GM23338 (cell line): ENCODE measurements at regions not wholly inside any gene's neighbourhood (a gene's known extent, or its start where the extent isn't known, plus 50 kb on each side); places are given as distances from the start of the nearest gene placed in this dataset.

Experiments used
- ATAC-seq: fragments of 200-7000 bp; cut with Tn5 transposase; 3 replicates; pipeline ENCODE4 v1.9.1; 2020
- DNase-seq: peaks from one replicate; pipeline ENCODE4 v3.0.0-alpha.2; 2015; ENCODE audit warnings: low spot score
- H2AFZ ChIP-seq: fragments of 200-600 bp; sonication (generic); 2 replicates; pipeline ENCODE4 v1.8.0; 2016; ENCODE audit warnings: antibody characterized with exemption, mild to moderate bottlenecking, moderate library complexity
- H3F3A ChIP-seq: fragments of 200-600 bp; sonication (generic); replicated peaks from 2 replicates; pipeline ENCODE4 v1.8.0; 2017; ENCODE audit warnings: antibody characterized with exemption, mixed run types, low read depth
- H3K27ac ChIP-seq: fragments of 200-600 bp; sonication (generic); 2 replicates; pipeline ENCODE4 v1.6.1; 2016; ENCODE audit warnings: low read depth
- H3K27me3 ChIP-seq: fragments of 200-600 bp; sonication (generic); 2 replicates; pipeline ENCODE4 v1.8.0; 2016; ENCODE audit warnings: mild to moderate bottlenecking, mixed run types, moderate library complexity; ENCODE audit not compliant: insufficient read depth
- H3K36me3 ChIP-seq: fragments of 200-600 bp; sonication (generic); 2 replicates; pipeline ENCODE4 v1.8.0; 2016; ENCODE audit warnings: mild to moderate bottlenecking; ENCODE audit not compliant: insufficient read depth
- H3K4me1 ChIP-seq: fragments of 200-600 bp; sonication (generic); 2 replicates; pipeline ENCODE4 v1.8.0; 2016; ENCODE audit warnings: mild to moderate bottlenecking, moderate library complexity; ENCODE audit not compliant: insufficient read depth
- H3K4me2 ChIP-seq: fragments of 200-600 bp; sonication (generic); 2 replicates; pipeline ENCODE4 v1.7.1; 2017; ENCODE audit warnings: mixed run types
- H3K4me3 ChIP-seq: fragments of 200-600 bp; sonication (generic); 2 replicates; pipeline ENCODE4 v1.6.1; 2016; ENCODE audit warnings: mixed run types
- H3K79me2 ChIP-seq: fragments of 200-600 bp; sonication (generic); replicated peaks from 2 replicates; pipeline ENCODE4 v1.8.0; 2017; ENCODE audit warnings: mild to moderate bottlenecking; ENCODE audit not compliant: insufficient read depth
- H3K9me2 ChIP-seq: fragments of 200-600 bp; sonication (generic); 2 replicates; pipeline ENCODE4 v1.8.0; 2017; ENCODE audit not compliant: insufficient read depth
- H4K20me1 ChIP-seq: fragments of 200-600 bp; sonication (generic); replicated peaks from 2 replicates; pipeline ENCODE4 v1.8.0; 2017; ENCODE audit warnings: mild to moderate bottlenecking; ENCODE audit not compliant: insufficient read depth
- H3K27ac Mint-ChIP-seq: 2 replicates; pipeline ENCODE4 v1.8.0; 2020; ENCODE audit warnings: inconsistent platforms, mild to moderate bottlenecking, moderate library complexity, mixed read lengths
- H3K27me3 Mint-ChIP-seq: 3 replicates; pipeline ENCODE4 v1.8.0; 2022; ENCODE audit warnings: low read depth, mild to moderate bottlenecking, moderate library complexity, mixed read lengths, inconsistent platforms; ENCODE audit not compliant: insufficient read depth, poor library complexity
- H3K36me3 Mint-ChIP-seq: 3 replicates; pipeline ENCODE4 v1.8.0; 2021; ENCODE audit warnings: low read depth, mild to moderate bottlenecking, inconsistent platforms, moderate library complexity, mixed read lengths
- H3K4me1 Mint-ChIP-seq: 3 replicates; pipeline ENCODE4 v1.8.0; 2020; ENCODE audit warnings: mild to moderate bottlenecking, inconsistent platforms, mixed read lengths
- H3K4me3 Mint-ChIP-seq: 3 replicates; pipeline ENCODE4 v1.8.0; 2021; ENCODE audit warnings: moderate library complexity, mild to moderate bottlenecking, inconsistent platforms, mixed read lengths
- H3K9me3 Mint-ChIP-seq: 3 replicates; pipeline ENCODE4 v1.8.0; 2020; ENCODE audit warnings: moderate library complexity, mild to moderate bottlenecking, inconsistent platforms, mixed read lengths
- CREB1 ChIP-seq: fragments of 250-450 bp; sonication (Bioruptor Pico); IDR thresholded peaks from 2 replicates; pipeline ENCODE4 v1.5.0; 2020; ENCODE audit warnings: low read depth, mild to moderate bottlenecking, moderate library complexity
- EZH2 ChIP-seq: fragments of 200-600 bp; sonication (generic); IDR thresholded peaks from one replicate; pipeline ENCODE4 v1.8.0; 2017; ENCODE audit warnings: antibody characterized with exemption, mild to moderate bottlenecking, low read depth; ENCODE audit not compliant: unreplicated experiment
- EZH2phosphoT487 ChIP-seq: fragments of 200-600 bp; sonication (generic); IDR thresholded peaks from one replicate; pipeline ENCODE4 v1.8.1; 2018; ENCODE audit warnings: antibody characterized with exemption; ENCODE audit not compliant: unreplicated experiment
- JUNB ChIP-seq: IDR thresholded peaks from one replicate; pipeline ENCODE4 v1.6.1; 2016; ENCODE audit warnings: antibody characterized with exemption; ENCODE audit not compliant: unreplicated experiment
- NANOG ChIP-seq: IDR thresholded peaks from 2 replicates; pipeline ENCODE4 v1.6.1; 2016; ENCODE audit warnings: antibody characterized with exemption, borderline replicate concordance
- POLR2AphosphoS5 ChIP-seq: IDR thresholded peaks from 2 replicates; pipeline ENCODE4 v1.6.1; 2016; ENCODE audit warnings: antibody characterized with exemption, low read depth
- STAT1 ChIP-seq: IDR thresholded peaks from one replicate; pipeline ENCODE4 v1.6.1; 2016; ENCODE audit warnings: antibody characterized with exemption; ENCODE audit not compliant: unreplicated experiment
- ZNF331 ChIP-seq: fragments of 250-450 bp; sonication (Bioruptor Pico); IDR thresholded peaks from 2 replicates; pipeline ENCODE4 v1.5.0; 2020; ENCODE audit warnings: low read depth, mild to moderate bottlenecking, moderate library complexity
- TF ChIP-seq, protein P1 (sequence below): IDR thresholded peaks from one replicate; pipeline ENCODE4 v1.6.1; 2018; ENCODE audit warnings: antibody characterized with exemption; ENCODE audit not compliant: unreplicated experiment
- TF ChIP-seq, protein P2 (sequence below), 2 experiments: fragments of 200-600 bp in 1 of 2; sonication (generic) in 1 of 2; conservative IDR thresholded peaks; 2 replicates each; pipeline versions ENCODE4 v1.5.1 to v1.6.1; 2016 to 2017; ENCODE audit warnings: antibody characterized with exemption in 2 of 2, low read depth in 2 of 2, mild to moderate bottlenecking in 2 of 2, moderate library complexity in 1 of 2
- TF ChIP-seq, protein P3 (sequence below): IDR thresholded peaks from 2 replicates; pipeline ENCODE4 v1.6.1; 2016; ENCODE audit warnings: antibody characterized with exemption
- TF ChIP-seq, protein P4 (sequence below): fragments of 250-450 bp; sonication (Bioruptor Pico); IDR thresholded peaks from 2 replicates; pipeline ENCODE4 v1.5.0; 2020; ENCODE audit warnings: mild to moderate bottlenecking, moderate library complexity

DNA sequence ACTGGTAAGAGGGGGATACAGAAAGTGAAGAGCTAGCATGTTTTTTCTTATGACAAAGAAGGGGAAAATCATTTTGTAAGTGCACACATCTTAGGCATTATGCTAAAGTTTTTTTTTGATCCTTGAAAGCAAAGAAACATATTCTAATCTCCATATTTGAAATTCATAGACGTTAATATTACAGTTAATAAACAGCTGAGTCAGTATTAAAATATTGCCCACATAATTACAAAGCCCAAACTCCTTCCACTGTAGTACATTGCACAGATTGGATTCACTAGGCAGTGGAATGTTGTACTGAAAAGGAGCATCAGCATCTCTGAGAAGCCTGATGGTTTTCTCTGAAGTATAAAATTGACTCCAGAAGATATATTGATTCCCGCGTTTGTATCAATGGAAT, 122.6 kb downstream of the ISOC1 start (continued):
- TF ChIP-seq, protein P1, sequence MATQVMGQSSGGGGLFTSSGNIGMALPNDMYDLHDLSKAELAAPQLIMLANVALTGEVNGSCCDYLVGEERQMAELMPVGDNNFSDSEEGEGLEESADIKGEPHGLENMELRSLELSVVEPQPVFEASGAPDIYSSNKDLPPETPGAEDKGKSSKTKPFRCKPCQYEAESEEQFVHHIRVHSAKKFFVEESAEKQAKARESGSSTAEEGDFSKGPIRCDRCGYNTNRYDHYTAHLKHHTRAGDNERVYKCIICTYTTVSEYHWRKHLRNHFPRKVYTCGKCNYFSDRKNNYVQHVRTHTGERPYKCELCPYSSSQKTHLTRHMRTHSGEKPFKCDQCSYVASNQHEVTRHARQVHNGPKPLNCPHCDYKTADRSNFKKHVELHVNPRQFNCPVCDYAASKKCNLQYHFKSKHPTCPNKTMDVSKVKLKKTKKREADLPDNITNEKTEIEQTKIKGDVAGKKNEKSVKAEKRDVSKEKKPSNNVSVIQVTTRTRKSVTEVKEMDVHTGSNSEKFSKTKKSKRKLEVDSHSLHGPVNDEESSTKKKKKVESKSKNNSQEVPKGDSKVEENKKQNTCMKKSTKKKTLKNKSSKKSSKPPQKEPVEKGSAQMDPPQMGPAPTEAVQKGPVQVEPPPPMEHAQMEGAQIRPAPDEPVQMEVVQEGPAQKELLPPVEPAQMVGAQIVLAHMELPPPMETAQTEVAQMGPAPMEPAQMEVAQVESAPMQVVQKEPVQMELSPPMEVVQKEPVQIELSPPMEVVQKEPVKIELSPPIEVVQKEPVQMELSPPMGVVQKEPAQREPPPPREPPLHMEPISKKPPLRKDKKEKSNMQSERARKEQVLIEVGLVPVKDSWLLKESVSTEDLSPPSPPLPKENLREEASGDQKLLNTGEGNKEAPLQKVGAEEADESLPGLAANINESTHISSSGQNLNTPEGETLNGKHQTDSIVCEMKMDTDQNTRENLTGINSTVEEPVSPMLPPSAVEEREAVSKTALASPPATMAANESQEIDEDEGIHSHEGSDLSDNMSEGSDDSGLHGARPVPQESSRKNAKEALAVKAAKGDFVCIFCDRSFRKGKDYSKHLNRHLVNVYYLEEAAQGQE = no peak
- TF ChIP-seq, protein P2, sequence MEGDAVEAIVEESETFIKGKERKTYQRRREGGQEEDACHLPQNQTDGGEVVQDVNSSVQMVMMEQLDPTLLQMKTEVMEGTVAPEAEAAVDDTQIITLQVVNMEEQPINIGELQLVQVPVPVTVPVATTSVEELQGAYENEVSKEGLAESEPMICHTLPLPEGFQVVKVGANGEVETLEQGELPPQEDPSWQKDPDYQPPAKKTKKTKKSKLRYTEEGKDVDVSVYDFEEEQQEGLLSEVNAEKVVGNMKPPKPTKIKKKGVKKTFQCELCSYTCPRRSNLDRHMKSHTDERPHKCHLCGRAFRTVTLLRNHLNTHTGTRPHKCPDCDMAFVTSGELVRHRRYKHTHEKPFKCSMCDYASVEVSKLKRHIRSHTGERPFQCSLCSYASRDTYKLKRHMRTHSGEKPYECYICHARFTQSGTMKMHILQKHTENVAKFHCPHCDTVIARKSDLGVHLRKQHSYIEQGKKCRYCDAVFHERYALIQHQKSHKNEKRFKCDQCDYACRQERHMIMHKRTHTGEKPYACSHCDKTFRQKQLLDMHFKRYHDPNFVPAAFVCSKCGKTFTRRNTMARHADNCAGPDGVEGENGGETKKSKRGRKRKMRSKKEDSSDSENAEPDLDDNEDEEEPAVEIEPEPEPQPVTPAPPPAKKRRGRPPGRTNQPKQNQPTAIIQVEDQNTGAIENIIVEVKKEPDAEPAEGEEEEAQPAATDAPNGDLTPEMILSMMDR (conservative IDR thresholded peaks at IDR 0.05; ENCODE audit: low read depth in 2 of 2) = no peak
- TF ChIP-seq JUNB = no peak
- TF ChIP-seq CREB1 = no peak
- no peak for TF ChIP-seq ZNF331 (CRISPR knock-in tag)
- TF ChIP-seq STAT1 = no peak
- no peak for TF ChIP-seq POLR2AphosphoS5
- no peak for TF ChIP-seq EZH2phosphoT487
- TF ChIP-seq NANOG = no peak
- no peak for TF ChIP-seq EZH2

DNA sequence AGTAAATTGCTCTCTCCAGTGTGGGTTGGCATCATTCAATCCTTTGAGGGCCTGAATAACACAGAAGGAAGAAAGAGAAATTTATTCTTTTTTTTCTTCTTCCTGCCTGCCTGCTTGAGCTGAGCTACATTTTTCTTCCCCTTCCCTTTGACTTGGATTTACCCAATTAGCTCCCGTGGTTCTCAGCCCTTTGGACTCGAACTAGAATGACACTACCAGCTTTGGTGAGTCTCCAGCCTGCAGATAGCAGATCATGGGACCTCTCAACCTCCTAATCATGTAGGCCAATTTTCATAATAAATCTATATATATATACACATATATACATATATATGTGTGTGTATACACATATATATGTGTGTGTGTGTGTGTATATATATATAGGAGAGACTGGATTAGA, 128.6 kb downstream of the ISOC1 start:
- no peak for DNase-seq
- Mint-ChIP-seq H3K9me3 (no peaks in the 10 kb centered on the region), H3K27ac (no peak overlapping the region), H3K4me1 (no peaks in the 10 kb centered on the region), H3K36me3 (no peaks in the 10 kb centered on the region), H3K4me3 (no peak overlapping the region), H3K27me3 (no peaks in the 10 kb centered on the region)
- no peak overlapping the region for H2AFZ ChIP-seq
- H4K20me1 ChIP-seq = no peaks in the 10 kb centered on the region
- no peaks in the 10 kb centered on the region for H3K79me2 ChIP-seq
- H3K27me3 ChIP-seq = no peaks in the 10 kb centered on the region
- no peaks in the 10 kb centered on the region for H3K36me3 ChIP-seq
- ATAC-seq = no peak
- H3F3A ChIP-seq = no peaks in the 10 kb centered on the region
- H3K27ac ChIP-seq = no peak overlapping the region
- H3K4me2 ChIP-seq = no peak overlapping the region
- no peak overlapping the region for H3K4me3 ChIP-seq
- H3K9me2 ChIP-seq = no peaks in the 10 kb centered on the region
- no peaks in the 10 kb centered on the region for H3K4me1 ChIP-seq
- no peak for TF ChIP-seq CREB1
- TF ChIP-seq, protein P3, sequence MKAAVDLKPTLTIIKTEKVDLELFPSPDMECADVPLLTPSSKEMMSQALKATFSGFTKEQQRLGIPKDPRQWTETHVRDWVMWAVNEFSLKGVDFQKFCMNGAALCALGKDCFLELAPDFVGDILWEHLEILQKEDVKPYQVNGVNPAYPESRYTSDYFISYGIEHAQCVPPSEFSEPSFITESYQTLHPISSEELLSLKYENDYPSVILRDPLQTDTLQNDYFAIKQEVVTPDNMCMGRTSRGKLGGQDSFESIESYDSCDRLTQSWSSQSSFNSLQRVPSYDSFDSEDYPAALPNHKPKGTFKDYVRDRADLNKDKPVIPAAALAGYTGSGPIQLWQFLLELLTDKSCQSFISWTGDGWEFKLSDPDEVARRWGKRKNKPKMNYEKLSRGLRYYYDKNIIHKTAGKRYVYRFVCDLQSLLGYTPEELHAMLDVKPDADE = no peak
- TF ChIP-seq, protein P4, sequence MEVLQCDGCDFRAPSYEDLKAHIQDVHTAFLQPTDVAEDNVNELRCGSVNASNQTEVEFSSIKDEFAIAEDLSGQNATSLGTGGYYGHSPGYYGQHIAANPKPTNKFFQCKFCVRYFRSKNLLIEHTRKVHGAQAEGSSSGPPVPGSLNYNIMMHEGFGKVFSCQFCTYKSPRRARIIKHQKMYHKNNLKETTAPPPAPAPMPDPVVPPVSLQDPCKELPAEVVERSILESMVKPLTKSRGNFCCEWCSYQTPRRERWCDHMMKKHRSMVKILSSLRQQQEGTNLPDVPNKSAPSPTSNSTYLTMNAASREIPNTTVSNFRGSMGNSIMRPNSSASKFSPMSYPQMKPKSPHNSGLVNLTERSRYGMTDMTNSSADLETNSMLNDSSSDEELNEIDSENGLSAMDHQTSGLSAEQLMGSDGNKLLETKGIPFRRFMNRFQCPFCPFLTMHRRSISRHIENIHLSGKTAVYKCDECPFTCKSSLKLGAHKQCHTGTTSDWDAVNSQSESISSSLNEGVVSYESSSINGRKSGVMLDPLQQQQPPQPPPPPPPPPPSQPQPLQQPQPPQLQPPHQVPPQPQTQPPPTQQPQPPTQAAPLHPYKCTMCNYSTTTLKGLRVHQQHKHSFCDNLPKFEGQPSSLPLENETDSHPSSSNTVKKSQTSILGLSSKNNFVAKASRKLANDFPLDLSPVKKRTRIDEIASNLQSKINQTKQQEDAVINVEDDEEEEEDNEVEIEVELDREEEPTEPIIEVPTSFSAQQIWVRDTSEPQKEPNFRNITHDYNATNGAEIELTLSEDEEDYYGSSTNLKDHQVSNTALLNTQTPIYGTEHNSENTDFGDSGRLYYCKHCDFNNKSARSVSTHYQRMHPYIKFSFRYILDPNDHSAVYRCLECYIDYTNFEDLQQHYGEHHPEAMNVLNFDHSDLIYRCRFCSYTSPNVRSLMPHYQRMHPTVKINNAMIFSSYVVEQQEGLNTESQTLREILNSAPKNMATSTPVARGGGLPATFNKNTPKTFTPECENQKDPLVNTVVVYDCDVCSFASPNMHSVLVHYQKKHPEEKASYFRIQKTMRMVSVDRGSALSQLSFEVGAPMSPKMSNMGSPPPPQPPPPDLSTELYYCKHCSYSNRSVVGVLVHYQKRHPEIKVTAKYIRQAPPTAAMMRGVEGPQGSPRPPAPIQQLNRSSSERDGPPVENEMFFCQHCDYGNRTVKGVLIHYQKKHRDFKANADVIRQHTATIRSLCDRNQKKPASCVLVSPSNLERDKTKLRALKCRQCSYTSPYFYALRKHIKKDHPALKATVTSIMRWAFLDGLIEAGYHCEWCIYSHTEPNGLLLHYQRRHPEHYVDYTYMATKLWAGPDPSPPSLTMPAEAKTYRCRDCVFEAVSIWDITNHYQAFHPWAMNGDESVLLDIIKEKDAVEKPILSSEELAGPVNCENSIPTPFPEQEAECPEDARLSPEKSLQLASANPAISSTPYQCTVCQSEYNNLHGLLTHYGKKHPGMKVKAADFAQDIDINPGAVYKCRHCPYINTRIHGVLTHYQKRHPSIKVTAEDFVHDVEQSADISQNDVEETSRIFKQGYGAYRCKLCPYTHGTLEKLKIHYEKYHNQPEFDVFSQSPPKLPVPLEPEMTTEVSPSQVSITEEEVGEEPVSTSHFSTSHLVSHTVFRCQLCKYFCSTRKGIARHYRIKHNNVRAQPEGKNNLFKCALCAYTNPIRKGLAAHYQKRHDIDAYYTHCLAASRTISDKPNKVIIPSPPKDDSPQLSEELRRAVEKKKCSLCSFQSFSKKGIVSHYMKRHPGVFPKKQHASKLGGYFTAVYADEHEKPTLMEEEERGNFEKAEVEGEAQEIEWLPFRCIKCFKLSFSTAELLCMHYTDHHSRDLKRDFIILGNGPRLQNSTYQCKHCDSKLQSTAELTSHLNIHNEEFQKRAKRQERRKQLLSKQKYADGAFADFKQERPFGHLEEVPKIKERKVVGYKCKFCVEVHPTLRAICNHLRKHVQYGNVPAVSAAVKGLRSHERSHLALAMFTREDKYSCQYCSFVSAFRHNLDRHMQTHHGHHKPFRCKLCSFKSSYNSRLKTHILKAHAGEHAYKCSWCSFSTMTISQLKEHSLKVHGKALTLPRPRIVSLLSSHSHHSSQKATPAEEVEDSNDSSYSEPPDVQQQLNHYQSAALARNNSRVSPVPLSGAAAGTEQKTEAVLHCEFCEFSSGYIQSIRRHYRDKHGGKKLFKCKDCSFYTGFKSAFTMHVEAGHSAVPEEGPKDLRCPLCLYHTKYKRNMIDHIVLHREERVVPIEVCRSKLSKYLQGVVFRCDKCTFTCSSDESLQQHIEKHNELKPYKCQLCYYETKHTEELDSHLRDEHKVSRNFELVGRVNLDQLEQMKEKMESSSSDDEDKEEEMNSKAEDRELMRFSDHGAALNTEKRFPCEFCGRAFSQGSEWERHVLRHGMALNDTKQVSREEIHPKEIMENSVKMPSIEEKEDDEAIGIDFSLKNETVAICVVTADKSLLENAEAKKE (CRISPR knock-in tag) = no peak
- TF ChIP-seq STAT1 = no peak
- TF ChIP-seq NANOG = no peak
- no peak for TF ChIP-seq EZH2
- no peak for TF ChIP-seq ZNF331 (CRISPR knock-in tag)
- TF ChIP-seq POLR2AphosphoS5 = no peak
- no peak for TF ChIP-seq JUNB
